Middle frontal gyrus (tissue), 1 donor: ENCODE measurements at regions not wholly inside any gene's neighbourhood (a gene's known extent, or its start where the extent isn't known, plus 50 kb on each side); places are given as distances from the start of the nearest gene placed in this dataset.

Source experiments
- DNase-seq: peaks from one replicate; pipeline ENCODE4 v3.0.0-alpha.2; 2015; ENCODE audit warnings: low spot score; ENCODE audit errors: extremely low spot score

DNA sequence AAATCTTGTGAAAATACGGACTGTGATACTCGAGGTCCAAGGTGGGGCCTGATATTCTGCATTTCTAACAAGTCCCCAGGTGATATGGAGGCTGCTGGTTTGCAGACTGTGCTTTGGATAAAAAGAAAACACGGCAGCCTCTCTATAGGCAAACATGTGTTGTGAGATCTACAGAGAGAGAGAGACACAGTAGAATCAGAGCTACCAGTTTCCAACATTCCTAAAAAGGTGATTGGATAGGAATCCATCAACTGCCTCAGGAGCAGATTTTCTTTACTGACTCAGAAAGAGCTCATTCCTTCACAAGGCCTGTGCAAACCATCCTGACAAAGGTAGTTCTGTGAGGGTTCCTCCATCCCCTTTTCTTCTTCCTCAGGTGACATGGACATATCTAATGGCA lies 651.6 kb upstream of the CAMK1G start:
- no peak for DNase-seq

DNA sequence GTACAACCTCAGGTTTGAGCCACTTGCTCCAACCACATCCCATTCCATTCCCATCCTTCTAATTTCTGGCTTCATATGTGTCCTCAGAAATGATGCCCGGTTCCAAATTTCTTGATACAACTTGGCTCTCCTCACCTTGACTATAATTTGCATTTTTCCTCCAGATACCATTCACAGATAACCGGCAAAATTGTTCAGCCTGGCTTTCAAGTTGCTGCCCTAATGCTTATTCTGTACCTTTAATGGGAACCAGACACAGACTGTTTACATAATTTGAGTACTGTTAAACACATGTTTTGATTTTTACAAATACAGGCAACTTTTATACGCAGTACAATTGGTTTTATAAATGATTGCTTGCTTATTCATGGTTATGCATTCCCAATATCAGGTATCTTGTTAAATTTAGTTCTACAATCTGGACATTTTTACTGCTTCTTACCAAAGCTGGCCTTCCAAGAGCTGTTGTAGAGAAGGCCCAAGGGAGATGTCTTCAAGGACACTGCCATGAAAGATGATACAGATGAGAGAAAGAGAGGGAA lies 649.5 kb upstream of the CAMK1G start:
- DNase-seq, result no peak

DNA sequence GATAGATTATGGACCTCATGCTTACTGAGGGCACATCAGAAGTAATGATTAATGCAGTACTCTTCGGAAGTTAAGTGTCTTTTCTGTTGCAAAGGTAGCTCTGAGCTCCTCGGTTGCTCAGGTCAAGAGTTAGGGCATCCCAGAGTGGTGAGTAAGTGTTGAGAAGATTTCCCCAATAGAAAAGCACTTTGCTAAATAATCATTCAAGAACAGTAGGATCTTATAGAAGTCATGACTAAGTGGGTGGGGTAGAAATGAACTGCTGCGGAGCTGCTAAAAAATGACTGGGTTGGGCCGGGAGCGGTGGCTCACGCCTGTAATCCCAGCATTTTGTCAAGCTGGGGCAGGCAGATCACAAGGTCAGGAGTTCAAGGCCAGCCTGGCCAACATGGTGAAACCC lies 648.6 kb upstream of the CAMK1G start:
- DNase-seq, result no peak

DNA sequence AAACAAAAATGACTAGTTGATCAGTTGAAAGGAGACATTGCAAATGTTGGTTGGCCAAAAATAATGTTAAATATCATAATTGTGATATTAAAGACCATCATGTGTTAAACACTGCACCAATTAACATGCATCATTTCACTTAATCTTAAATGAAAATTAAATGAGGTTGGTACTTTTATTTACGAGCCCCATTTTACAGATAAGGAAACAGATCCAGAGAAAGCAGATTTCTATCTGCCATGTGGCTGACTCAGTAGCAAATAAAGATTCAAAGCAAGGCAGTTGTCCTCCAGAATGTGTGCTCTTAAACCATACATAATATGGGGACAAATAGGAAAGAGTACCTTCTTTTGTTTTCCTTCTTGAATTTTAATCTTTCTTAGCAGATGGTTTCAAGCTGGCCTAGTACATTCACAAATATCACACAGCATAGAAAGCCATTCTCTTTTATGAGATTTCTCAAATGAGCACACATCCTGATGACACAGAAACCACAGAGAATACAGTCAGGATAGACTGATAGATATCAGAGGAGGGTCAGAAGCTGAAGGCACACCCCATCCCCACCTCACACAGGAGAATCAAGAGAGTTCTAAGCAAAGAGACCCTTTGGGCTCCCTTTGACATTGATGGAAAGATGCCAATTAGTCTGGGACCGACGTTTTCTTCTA lies 647.9 kb upstream of the CAMK1G start:
- no peak for DNase-seq

DNA sequence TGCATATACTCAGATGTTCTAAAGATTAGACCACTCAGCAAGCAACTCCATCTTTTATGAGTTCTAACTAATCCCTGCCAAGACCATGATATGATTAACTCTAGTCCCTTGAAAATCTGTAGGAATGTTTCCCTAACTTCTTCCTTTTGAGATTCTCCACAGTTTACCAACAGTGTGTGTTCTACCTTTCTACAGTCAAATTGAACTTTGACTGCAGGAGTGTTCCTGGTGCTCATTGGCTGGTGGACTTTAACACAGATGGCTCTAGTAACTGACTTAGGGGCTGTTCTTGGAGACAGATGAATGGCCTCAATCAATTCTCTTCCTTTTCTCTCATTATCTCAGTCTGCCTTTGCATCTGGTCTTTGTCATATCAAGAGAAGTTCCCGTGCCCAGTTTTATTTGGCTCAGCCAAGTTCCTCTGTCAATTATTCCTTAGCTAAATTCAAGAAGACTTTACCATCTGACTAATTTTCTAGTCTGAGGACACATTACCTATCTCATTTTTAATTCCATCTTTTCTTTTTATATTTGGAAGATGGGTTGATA lies 643.9 kb upstream of the CAMK1G start:
- no peak for DNase-seq

GRCh38 chr1:208942394-208943130 lies 641.0 kb upstream of the CAMK1G start:
- DNase-seq, result no peak

DNA sequence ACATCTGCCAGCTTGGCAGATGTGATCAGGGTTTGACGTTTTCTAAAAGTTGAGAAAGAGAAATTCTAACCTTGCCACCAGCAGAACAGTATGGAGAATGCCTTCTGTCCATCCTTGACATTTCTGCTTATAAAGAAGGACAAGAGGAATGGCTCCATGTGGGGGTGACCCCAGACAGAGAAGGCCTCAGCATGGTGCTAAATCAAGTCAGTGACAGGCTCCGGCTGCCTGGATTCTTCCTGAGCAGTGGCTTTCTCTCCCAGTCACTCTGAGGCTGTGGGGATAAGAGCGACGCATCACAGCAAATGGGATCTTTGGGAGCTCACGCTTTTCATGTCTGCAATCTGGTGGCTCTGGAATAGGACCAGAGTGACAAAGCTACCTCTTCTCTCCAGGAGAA lies 640.2 kb upstream of the CAMK1G start:
- DNase-seq, result no peak

DNA sequence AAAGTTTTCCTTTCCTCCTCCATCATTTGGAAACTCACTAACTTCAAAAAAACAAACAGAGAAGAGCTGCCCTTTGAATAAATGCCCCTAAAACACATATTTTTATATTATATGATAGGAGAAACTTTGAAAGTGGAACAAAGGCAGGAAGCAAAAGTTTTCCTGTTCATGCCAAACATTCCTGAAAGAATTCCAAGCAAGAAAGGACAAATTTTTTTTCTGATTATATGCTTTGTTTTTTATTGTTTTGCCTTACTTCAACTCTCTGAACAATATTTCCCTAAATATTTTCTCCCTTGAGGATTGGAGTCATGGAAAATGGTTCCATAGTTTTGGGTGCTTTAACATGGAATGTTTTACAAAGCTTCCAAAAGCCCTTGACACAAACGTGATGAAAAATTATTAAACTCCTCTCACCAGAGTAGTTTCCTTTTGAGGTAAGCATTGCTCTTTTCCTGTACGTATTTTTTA lies 638.5 kb upstream of the CAMK1G start:
- no peak for DNase-seq

DNA sequence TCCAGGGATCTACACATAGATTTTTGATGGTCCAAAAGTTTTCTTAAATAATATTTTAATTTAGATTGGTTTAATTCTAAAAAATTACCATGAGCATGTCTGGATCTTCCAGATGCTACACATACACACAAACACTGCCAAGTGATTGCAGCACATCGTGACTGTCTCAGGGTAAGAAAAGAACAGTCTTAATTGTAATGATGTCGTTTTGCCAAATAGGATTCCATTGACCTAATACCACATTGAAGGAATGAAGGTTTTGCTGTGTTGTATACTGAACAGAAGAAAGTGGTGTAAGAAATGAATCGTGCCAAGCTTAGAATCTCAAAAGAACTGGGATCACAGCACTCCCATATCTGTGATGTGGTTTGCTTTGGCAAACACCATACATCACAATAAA lies 633.3 kb upstream of the CAMK1G start:
- DNase-seq, result no peak

GRCh38 chr1:208951026-208951525 lies 632.4 kb upstream of the CAMK1G start:
- DNase-seq, result no peak

DNA sequence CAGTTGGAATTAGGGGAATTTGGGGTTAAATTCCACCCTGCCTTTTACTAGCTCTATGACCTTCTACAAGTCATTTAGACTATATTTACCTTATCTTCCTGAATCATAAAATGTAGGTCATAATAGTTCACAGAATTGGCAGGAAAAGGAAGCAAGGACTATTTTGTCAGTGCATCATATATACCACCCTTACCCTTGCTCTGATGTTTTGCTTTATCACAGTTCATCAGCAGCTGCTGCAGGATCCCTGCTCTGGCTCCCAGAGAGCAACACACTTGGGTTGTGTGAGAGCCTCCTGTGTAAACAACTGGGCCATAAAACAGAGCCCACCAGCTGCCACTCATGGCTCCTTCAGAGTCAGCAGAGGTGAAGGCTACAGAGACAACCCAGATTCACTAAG lies 631.6 kb upstream of the CAMK1G start:
- DNase-seq, result no peak

GRCh38 chr1:208962867-208963266 lies 620.6 kb upstream of the CAMK1G start:
- no peak for DNase-seq

- DNase-seq, result no peak
Measured at GRCh38 chr1:208965351-208965750, 618.2 kb upstream of the CAMK1G start.

- no peak for DNase-seq
Measured at GRCh38 chr1:208967334-208967733, 616.2 kb upstream of the CAMK1G start.

DNA sequence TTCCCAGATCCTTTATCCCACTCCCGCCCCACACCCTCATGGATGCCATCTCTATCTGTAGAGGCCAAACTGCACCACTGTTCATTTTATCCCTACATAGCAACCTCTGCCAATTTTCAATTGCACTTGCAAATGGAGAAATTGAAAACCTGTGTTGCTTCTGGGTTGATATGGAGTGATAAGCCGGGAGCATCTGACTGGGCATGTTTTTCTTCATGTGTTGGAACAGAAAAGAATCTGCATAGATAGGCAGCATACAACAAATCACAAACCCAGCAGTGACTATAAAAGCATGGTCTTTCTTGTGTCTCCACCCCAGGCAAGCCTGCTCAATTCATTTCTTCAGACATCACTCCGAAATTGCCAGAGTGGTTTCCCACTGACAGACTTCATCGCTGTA lies 608.8 kb upstream of the CAMK1G start:
- DNase-seq, result no peak

- no peak for DNase-seq
Measured at GRCh38 chr1:208975456-208975855, 608.1 kb upstream of the CAMK1G start.

GRCh38 chr1:208977012-208977411 lies 606.5 kb upstream of the CAMK1G start:
- no peak for DNase-seq

DNA sequence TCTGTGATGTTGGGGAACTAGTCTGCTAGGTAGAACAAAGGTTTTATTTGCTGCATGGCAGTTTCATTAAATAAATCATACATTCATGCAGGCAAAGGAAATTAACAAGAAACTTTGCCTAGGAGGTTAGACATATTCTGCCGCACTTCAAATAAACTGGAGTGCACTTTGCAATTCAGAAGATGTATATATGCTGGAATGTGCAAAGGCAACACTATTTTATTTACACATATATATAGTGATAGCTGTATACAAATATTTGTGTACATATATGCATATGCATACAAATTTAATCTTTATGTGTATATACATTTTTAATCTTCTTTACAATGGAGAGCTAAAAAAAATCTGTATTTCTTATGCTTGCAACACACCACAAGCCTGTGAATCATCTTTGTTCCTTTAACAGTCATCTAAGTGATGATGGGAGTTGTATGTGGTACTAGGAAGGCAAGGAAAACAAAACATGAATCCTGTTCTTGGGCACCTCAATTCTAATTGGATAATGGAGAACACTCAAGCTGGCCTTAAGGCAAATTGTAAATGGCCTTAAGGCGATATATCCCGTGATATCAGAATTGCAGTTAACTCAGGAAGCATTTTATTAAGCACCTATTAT lies 605.8 kb upstream of the CAMK1G start:
- no peak for DNase-seq

DNA sequence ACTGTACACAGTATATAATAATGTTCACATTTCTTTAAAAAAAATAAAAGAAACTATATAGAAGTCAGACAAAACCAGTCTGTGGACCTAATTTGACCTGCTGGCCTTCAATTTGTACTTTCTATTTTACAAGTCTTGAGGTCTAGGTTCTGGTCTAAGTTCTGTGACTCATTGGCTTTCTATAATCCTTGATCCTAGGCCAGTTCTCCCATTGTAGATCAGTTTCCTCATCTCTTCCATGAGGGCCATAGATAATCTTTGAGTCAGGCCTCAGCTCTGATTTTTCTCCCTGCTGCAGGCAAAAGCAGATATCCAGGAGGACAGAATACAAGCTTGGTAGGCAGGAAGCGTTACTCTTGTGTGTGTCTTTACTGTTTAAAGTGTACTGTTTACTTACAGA lies 603.7 kb upstream of the CAMK1G start:
- DNase-seq, result no peak

DNA sequence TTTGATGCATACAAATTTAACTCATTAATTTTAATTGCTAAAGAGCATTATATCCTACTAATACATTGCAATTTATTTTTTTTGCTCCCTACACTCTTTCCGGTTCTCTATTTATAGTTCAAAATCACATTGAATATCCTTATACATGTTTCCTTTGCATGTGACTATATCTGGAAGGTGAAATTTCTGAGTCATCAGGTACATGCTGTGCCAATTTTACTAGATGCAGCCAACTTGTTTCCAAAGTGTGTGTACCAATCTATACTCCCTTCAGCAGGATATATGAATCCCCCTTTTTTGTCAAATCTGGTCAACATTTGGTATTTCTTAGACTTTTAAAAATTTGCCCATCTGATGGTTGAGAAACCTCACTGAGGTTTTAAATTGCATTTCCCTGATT lies 602.9 kb upstream of the CAMK1G start:
- DNase-seq, result no peak

- DNase-seq, result no peak
Measured at GRCh38 chr1:208985231-208985630, 598.3 kb upstream of the CAMK1G start.

DNA sequence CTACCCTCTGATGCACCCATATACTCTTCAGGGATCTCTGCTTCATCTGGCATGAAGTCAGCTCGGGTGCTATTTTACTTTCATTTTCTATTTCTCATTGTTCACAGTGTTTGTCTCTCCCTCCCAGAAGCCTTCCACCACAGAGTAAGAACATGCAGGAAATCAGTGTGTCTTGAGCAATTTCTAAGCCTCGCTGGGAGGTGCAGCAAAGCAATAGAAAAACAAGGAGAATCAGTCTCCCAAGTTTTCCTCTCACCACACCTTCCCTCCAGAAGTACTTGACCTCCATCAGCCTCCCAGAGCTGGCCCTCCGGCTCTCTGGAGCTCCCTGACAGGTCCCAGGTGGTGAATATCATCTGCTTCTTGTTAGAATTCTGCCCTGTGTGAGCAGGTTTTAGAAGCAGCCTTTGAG lies 594.7 kb upstream of the CAMK1G start:
- DNase-seq, result no peak
